ENCODE measurements at regions not wholly inside any gene's neighbourhood (a gene's known extent, or its start where the extent isn't known, plus 50 kb on each side); places are given as distances from the start of the nearest gene placed in this dataset.

GRCh38 chr14:22391908-22392565 lies 197.0 kb downstream of the DAD1 start:
- WGBS, 4 donors = 38 to 44% (median 40%) methylated on average over 7 of the region's 7 CpGs
- TF ChIP-seq POLR2A (IDR thresholded peaks at IDR 0.05) (no peak), CTCF (IDR thresholded peaks at IDR 0.05) (peak; percentile 48 to 86 (median 75))
- DNase-seq = peak; percentile 44 to 85 (median 66)
- no peak overlapping the region for H3K27ac ChIP-seq
- no peaks in the 10 kb centered on the region for H3K4me1 ChIP-seq (replicated peaks in 1 of 2)
- no peaks in the 10 kb centered on the region for H3K9me3 ChIP-seq (replicated peaks in 1 of 3)
- no peaks in the 10 kb centered on the region for H3K36me3 ChIP-seq (replicated peaks in 1 of 2)
- intact Hi-C loops (cut with DNase I) = no loop called here
- H3K27me3 ChIP-seq = no peaks in the 10 kb centered on the region
- no peak overlapping the region for H3K4me3 ChIP-seq

GRCh38 chr14:22390824-22391461 lies 198.1 kb downstream of the DAD1 start:
- DNase-seq = no peak
- H3K9me3 ChIP-seq (replicated peaks in 1 of 3) = no peaks in the 10 kb centered on the region
- no peaks in the 10 kb centered on the region for H3K4me1 ChIP-seq (replicated peaks in 1 of 2)
- intact Hi-C loops (cut with DNase I) = no loop called here
- H3K4me3 ChIP-seq = no peak overlapping the region
- peaks cover 7% of the 10 kb centered on the region for H3K27me3 ChIP-seq
- no peak for TF ChIP-seq POLR2A (IDR thresholded peaks at IDR 0.05)
- 27 to 42% (median 38%) methylated on average over 4 of the region's 4 CpGs for WGBS, 4 donors
- H3K27ac ChIP-seq = no peak overlapping the region
- no peaks in the 10 kb centered on the region for H3K36me3 ChIP-seq (replicated peaks in 1 of 2)

- intact Hi-C loops (cut with DNase I) = no loop called here
- DNase-seq = no peak
- no peaks in the 10 kb centered on the region for H3K9me3 ChIP-seq (replicated peaks in 1 of 3)
- no peaks in the 10 kb centered on the region for H3K36me3 ChIP-seq (replicated peaks in 1 of 2)
- WGBS, 4 donors = 73 to 83% (median 82%) methylated on average over 5 of the region's 5 CpGs
- H3K4me1 ChIP-seq (replicated peaks in 1 of 2) = no peaks in the 10 kb centered on the region
- no peak overlapping the region for H3K4me3 ChIP-seq
- no peak overlapping the region for H3K27ac ChIP-seq
- peaks cover 7% of the 10 kb centered on the region for H3K27me3 ChIP-seq
- TF ChIP-seq CTCF (IDR thresholded peaks at IDR 0.05) (no peak), POLR2A (IDR thresholded peaks at IDR 0.05) (no peak)
These were observed 198.8 kb downstream of the DAD1 start for GRCh38 chr14:22390195-22390594.

GRCh38 chr14:22388669-22389595 lies 200.1 kb downstream of the DAD1 start:
- TF ChIP-seq POLR2A (IDR thresholded peaks at IDR 0.05) (no peak), CTCF (IDR thresholded peaks at IDR 0.05) (no peak)
- no peaks in the 10 kb centered on the region for H3K9me3 ChIP-seq (replicated peaks in 1 of 3)
- intact Hi-C loops (cut with DNase I) = loop anchor here in 1 of 2 donors (2.0 kb wide), 1 partner anchor 86 kb away; no protein-coding TSS in a partner anchor
- peaks cover 7% of the 10 kb centered on the region for H3K27me3 ChIP-seq
- no peaks in the 10 kb centered on the region for H3K36me3 ChIP-seq (replicated peaks in 1 of 2)
- DNase-seq = no peak
- H3K4me3 ChIP-seq = no peak overlapping the region
- H3K4me1 ChIP-seq (replicated peaks in 1 of 2) = no peaks in the 10 kb centered on the region
- no peak overlapping the region for H3K27ac ChIP-seq
- 67 to 76% (median 72%) methylated on average over 3 to 8 of the region's 8 CpGs for WGBS, 4 donors

Measured in adrenal gland (tissue), 9 donors.